HG03045 (cell line): ENCODE measurements at regions not wholly inside any gene's neighbourhood (a gene's known extent, or its start where the extent isn't known, plus 50 kb on each side); places are given as distances from the start of the nearest gene placed in this dataset.
A peak's percentile ranks its signal among the peaks of the same experiment; 100 is the strongest.

Experiments used
- ATAC-seq: cut with Tn5 transposase; IDR thresholded peaks from one replicate; pipeline ENCODE4 v1.9.1; 2021; ENCODE audit warnings: mild to moderate bottlenecking, moderate library complexity; ENCODE audit not compliant: unreplicated experiment

- no peak for ATAC-seq
These were observed 446.2 kb upstream of the TRPC7 start for GRCh38 chr5:136811551-136811950.

DNA sequence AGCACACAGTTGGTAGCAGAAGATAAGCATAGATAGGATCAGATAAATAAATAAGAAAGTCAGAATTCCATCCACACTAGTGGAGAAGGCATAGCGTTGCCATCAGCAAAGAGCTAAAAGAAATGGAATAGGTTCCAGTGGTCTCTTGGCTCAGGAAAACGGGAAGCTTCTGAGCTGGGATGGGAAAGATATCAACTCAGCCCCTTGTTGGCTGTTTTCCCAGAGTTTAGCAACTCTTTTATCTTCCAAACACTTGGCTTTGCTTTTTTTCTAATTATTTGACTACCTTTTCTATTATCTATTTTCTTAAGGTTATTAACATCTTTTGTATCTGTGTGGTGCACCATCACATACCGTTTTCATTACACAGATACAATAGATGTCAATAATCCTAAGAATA, 445.7 kb upstream of the TRPC7 start:
- ATAC-seq, result no peak

- no peak for ATAC-seq
These were observed 445.0 kb upstream of the TRPC7 start for GRCh38 chr5:136810261-136810801.

DNA sequence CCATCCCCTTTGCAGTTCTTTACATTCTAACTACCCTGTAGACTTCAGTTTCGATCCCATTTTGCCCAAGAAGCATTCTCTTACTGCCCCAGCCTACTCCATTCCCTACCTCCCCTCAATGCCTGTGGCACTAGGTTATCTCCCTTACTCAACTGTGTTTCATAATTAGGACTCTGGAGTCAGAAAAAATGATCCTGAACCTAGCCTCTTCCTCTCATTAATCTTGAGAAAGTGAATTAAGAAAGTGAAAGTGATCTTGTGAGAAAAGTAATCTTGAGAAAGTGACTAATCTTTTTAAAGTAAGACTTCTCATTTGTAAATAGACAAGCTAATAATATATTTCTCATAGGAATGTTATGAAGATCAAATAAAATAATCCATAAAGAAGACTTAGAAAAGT, 444.0 kb upstream of the TRPC7 start:
- no peak for ATAC-seq

DNA sequence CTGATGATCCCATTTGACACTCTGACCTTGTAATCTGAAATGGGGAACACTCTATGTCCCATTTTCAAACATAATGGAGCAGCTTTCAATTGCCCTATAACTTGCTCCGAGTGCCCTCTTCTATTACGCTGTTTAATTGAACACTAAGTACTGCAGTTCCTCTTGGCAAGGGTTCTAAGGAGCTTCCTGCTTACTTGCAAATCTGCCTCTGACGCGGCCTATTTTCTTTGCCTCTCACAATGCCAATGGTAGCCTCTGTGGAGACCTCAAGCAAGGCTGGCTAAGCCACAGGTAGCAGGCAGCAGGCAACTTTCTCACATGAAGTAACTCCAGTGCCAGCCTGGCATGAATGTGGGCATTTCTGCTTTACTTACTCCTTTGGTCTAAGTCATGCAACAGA, 443.4 kb upstream of the TRPC7 start:
- no peak for ATAC-seq

GRCh38 chr5:136805466-136805865, 440.1 kb upstream of the TRPC7 start:
- ATAC-seq, result no peak

GRCh38 chr5:136802383-136802782, 437.0 kb upstream of the TRPC7 start:
- ATAC-seq, result no peak

DNA sequence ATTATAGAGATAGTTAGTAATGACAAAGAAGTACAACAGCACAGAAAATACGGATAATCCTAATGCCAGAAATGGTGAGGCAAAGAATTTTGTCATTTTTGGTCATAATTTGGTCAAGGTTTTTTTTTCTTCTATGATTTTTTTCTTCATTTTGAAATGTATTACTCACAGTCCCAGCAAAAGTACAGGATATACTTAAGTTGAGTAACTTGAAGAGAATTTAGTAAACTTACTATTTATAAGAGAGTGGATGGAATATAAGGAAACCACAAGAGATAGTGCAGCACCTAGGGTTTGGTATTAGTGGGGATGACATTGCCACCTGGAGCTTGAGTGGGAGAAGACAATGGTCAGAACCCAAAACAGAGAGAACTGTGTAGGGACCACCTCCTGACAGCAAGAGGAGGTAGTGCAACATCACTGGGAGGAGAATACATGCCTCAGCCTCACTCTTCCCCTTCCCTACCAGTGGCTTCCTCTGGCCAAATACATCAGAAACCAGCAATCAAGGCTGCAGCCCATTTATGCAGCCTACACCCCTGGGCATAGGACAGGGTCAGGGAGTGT, 434.5 kb upstream of the TRPC7 start:
- ATAC-seq, result no peak

GRCh38 chr5:136793300-136793699, 428.0 kb upstream of the TRPC7 start:
- no peak for ATAC-seq

DNA sequence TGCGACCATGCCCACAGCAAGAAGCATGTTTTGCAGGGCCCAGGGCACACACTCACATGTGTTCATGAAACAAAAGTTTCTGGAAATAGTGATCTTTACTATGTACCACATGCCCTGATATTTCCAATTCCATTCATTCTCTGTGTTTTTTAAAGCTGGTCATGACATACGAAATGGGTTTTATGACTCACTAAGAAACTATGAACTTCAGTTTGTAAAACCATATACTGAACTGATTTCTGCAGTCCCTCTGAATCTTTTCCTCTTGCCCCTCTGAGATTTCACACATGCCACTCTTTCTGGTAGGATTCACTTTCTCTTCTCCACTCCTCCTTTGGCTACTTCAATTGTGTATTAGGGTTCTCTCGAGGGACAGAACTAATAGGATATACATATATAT, 416.1 kb upstream of the TRPC7 start:
- ATAC-seq, result no peak

- no peak for ATAC-seq
These were observed 415.2 kb upstream of the TRPC7 start for GRCh38 chr5:136780518-136780917.

- no peak for ATAC-seq
These were observed 410.9 kb upstream of the TRPC7 start for GRCh38 chr5:136776022-136776927.

DNA sequence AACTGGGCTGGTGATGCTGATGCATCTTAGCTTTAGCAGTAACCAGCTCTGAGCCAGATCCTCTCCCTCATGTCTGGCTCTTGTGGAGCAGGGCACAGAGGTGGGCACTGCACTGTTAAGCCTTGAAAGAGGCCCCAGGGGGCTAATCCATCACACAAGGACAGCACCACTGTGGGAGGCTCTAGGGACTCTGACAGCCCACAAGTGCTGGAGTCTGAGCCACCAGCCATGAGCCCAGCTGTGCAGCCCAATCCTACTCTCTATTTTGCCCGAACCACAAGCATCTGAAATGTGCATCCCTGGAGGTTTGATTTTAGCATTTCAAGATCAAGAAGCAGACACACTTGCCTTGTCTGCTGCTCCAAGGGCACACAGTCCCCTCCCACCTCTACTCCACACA, 407.1 kb upstream of the TRPC7 start:
- no peak for ATAC-seq

DNA sequence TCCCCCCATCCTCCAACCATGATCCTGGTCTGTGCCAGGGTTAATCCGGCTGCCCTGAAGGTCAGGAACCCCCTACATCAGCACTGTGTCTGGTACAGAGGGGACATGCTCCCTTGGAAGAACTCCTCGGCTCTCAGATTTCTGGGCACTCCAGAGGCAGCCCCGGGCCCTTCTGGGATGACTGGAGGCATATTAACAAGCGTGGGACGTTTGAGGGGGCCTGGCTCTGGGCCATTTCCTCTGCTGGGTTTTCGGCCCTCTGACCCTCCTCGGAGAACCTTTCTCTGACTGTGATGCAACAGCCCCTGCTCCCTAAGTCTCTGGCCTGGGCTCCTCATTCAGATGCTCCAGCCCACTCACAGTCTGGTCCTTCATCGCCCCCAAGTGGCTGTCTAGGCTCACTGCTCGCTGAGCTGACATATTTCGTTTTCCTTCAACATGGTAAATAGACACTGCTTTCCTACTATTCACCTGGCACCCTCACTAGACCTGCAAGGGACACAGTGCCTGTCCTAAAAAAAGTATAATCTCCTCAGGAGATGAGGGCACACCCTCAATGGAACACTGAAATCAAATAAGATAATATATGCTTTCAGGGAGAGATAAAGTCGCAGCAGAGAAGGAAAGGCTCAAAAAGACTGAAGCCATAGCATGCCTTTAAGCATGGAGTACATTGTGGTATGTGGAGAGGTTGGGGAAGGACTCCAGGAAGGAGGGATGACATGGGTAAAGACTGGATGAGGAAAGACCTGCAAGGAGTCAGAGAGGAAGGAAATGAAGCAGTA, 404.7 kb upstream of the TRPC7 start:
- ATAC-seq, result peak; percentile 80

- no peak for ATAC-seq
These were observed 403.7 kb upstream of the TRPC7 start for GRCh38 chr5:136769093-136769492.

DNA sequence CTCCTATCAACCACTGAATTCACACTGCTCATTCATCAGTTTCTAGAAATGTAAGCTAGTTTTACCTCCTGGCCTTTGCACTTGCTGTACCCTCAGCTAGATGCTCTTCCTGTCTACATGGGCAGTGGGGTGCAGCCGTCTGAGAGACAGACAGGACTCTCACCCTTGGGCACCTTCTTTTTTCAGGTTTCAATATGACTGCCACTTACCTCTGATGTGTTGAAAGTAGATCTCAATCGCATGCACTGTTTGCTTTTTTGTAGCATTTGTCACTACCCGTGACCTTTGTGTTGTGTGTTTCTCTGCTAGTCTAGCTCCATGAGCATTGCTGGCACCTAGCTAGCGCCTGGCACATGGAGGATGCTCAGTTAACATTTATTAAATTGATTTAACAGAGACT, 403.1 kb upstream of the TRPC7 start:
- ATAC-seq, result no peak

DNA sequence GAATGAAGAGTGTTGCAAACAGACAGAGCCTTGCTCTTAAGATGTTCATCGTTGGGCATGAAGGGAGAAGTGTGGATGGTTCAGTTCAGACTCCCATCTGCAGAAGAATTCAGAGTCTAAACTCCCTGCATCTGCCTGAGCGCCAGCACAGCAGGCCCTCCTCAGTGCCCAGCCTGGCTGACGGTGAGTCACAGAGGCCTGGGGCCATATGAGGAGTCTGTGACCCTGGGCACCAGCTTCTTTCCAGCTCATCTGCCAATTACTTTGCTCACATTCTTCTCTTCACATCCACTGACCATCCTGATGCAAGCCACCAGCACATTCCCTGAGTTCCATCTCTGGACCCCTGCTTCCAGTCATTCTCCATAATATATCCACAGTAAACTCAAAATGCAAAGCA, 401.1 kb upstream of the TRPC7 start:
- no peak for ATAC-seq

DNA sequence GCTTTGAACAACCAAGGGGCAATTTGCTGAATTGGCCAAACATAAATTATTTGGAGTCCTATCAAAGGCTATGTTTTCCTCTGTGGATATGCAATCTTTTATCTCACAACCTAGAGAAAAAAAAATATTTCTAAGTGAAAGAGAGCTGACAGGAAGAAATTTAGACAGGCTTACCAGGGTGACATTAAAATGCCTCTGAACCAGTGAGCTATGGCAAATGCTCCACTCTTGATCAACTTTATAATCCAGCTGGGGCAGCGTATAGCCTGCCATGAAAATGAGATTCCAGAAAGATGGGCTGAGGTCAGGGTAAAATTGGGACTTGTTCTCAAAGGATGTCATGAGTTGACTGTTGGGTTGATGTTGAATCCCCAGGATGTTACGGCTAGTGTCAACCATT, 399.3 kb upstream of the TRPC7 start:
- no peak for ATAC-seq

GRCh38 chr5:136763548-136763947, 398.2 kb upstream of the TRPC7 start:
- ATAC-seq, result no peak

- no peak for ATAC-seq
These were observed 388.9 kb upstream of the TRPC7 start for GRCh38 chr5:136754216-136754615.

- ATAC-seq, result no peak
These were observed 385.0 kb upstream of the TRPC7 start for GRCh38 chr5:136750224-136750862.
